ENCODE measurements at regions not wholly inside any gene's neighbourhood (a gene's known extent, or its start where the extent isn't known, plus 50 kb on each side); places are given as distances from the start of the nearest gene placed in this dataset.

DNA sequence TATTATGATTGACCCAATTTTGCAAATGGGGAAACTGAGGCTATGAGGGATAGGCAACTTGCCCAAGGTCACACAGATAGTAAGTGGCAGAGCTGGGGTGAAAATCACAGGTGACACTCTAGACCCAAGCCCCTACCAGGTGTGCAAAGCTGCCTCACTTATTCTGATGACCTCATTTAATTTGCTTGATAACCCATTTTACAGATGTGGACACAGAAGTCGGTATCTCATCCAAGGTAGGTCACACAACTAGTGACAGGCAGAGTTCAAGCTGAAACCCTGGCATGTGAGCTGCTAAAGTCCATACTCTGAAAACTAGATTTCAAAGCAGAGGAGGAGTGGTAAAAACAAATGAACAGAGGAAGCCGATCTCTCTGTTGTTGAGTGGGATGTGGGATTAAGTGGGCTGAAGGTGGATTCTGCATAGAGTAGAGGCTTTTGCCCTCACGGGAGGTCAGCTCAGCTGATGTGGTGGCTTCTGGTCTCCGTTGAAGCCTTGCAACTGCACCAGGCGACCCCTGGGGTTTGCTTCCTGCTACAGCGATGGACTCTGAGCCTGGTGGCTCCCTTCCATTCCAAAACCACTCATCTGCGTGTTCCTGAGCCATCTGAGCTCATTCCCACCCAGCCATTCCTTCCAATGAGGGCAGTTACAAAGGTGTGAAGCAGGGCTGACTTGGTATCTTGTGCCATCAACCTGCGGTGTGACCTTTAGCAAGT, 164.3 kb upstream of the FHL2 start:
- no peak for DNase-seq
- no peaks in the 10 kb centered on the region for H3K4me1 ChIP-seq (ENCODE audit: control extremely low read depth in 1 of 4, control insufficient read depth in 4 of 4, insufficient read depth in 4 of 4, low read length in 3 of 4)
- ChIA-PET CTCF (no interaction called here), POLR2A (no interaction called here)
- no peak overlapping the region for H3K4me3 ChIP-seq (ENCODE audit: control insufficient read depth in 1 of 7, extremely low read depth in 1 of 7, insufficient read depth in 4 of 7, low read depth in 2 of 7, low read length in 6 of 7)
- 95% methylated on average over 8 of the region's 8 CpGs for WGBS (ENCODE audit: insufficient coverage)
- no peaks in the 10 kb centered on the region for H3K27me3 ChIP-seq (replicated peaks in 2 of 5; ENCODE audit: control insufficient read depth in 4 of 5, insufficient read depth in 5 of 5, low read length in 4 of 5)
- H3K9me3 ChIP-seq (ENCODE audit: control extremely low read depth in 1 of 5, control insufficient read depth in 4 of 5, insufficient read depth in 2 of 5, low read depth in 1 of 5, low read length in 4 of 5): no peaks in the 10 kb centered on the region
- H3K27ac ChIP-seq (ENCODE audit: insufficient read depth in 1 of 2, low read depth in 1 of 2, low read length in 2 of 2, poor library complexity in 1 of 2, severe bottlenecking in 2 of 2): no peak overlapping the region
- H3K36me3 ChIP-seq (ENCODE audit: control insufficient read depth in 4 of 4, insufficient read depth in 4 of 4, low read length in 3 of 4): no peaks in the 10 kb centered on the region

GRCh38 chr2:105561401-105561800, 162.6 kb upstream of the FHL2 start:
- Histone ChIP-seq H3K4me1 (ENCODE audit: control extremely low read depth in 1 of 4, control insufficient read depth in 4 of 4, insufficient read depth in 4 of 4, low read length in 3 of 4) (peaks cover 0 to 16% (median 9%) of the 10 kb centered on the region in 4 experiments), H3K9me3 (ENCODE audit: control extremely low read depth in 1 of 5, control insufficient read depth in 4 of 5, insufficient read depth in 2 of 5, low read depth in 1 of 5, low read length in 4 of 5) (no peaks in the 10 kb centered on the region), H3K36me3 (ENCODE audit: control insufficient read depth in 4 of 4, insufficient read depth in 4 of 4, low read length in 3 of 4) (no peaks in the 10 kb centered on the region), H3K4me3 (ENCODE audit: control insufficient read depth in 1 of 7, extremely low read depth in 1 of 7, insufficient read depth in 4 of 7, low read depth in 2 of 7, low read length in 6 of 7) (no peak overlapping the region), H3K27me3 (replicated peaks in 2 of 5; ENCODE audit: control insufficient read depth in 4 of 5, insufficient read depth in 5 of 5, low read length in 4 of 5) (peaks cover 0 to 4% (median 0%) of the 10 kb centered on the region in 5 experiments), H3K27ac (ENCODE audit: insufficient read depth in 1 of 2, low read depth in 1 of 2, low read length in 2 of 2, poor library complexity in 1 of 2, severe bottlenecking in 2 of 2) (no peak overlapping the region)
- WGBS (ENCODE audit: insufficient coverage): 100% methylated on average over 7 of the region's 9 CpGs
- DNase-seq: no peak
- ChIA-PET POLR2A (no interaction called here), CTCF (no interaction called here)

- peaks cover 0 to 16% (median 9%) of the 10 kb centered on the region in 4 experiments for H3K4me1 ChIP-seq (ENCODE audit: control extremely low read depth in 1 of 4, control insufficient read depth in 4 of 4, insufficient read depth in 4 of 4, low read length in 3 of 4)
- no peak overlapping the region for H3K4me3 ChIP-seq (ENCODE audit: control insufficient read depth in 1 of 7, extremely low read depth in 1 of 7, insufficient read depth in 4 of 7, low read depth in 2 of 7, low read length in 6 of 7)
- no peaks in the 10 kb centered on the region for H3K36me3 ChIP-seq (ENCODE audit: control insufficient read depth in 4 of 4, insufficient read depth in 4 of 4, low read length in 3 of 4)
- no peak overlapping the region for H3K27ac ChIP-seq (ENCODE audit: insufficient read depth in 1 of 2, low read depth in 1 of 2, low read length in 2 of 2, poor library complexity in 1 of 2, severe bottlenecking in 2 of 2)
- WGBS (ENCODE audit: insufficient coverage): 89% methylated on average over 5 of the region's 10 CpGs
- DNase-seq: no peak
- CTCF ChIA-PET: no interaction called here
- H3K27me3 ChIP-seq (replicated peaks in 2 of 5; ENCODE audit: control insufficient read depth in 4 of 5, insufficient read depth in 5 of 5, low read length in 4 of 5): peaks cover 0 to 4% (median 0%) of the 10 kb centered on the region in 5 experiments
- H3K9me3 ChIP-seq (ENCODE audit: control extremely low read depth in 1 of 5, control insufficient read depth in 4 of 5, insufficient read depth in 2 of 5, low read depth in 1 of 5, low read length in 4 of 5): no peaks in the 10 kb centered on the region
- POLR2A ChIA-PET: no interaction called here
Observed at GRCh38 chr2:105560157-105560556, 161.3 kb upstream of the FHL2 start.

GRCh38 chr2:105557021-105557920, 158.4 kb upstream of the FHL2 start:
- no peaks in the 10 kb centered on the region for H3K9me3 ChIP-seq (ENCODE audit: control extremely low read depth in 1 of 5, control insufficient read depth in 4 of 5, insufficient read depth in 2 of 5, low read depth in 1 of 5, low read length in 4 of 5)
- DNase-seq: peak; percentile 26 to 79 (median 61)
- H3K27me3 ChIP-seq (replicated peaks in 2 of 5; ENCODE audit: control insufficient read depth in 4 of 5, insufficient read depth in 5 of 5, low read length in 4 of 5): peaks cover 0 to 4% (median 0%) of the 10 kb centered on the region in 5 experiments
- peaks cover 0 to 16% (median 9%) of the 10 kb centered on the region in 4 experiments for H3K4me1 ChIP-seq (ENCODE audit: control extremely low read depth in 1 of 4, control insufficient read depth in 4 of 4, insufficient read depth in 4 of 4, low read length in 3 of 4)
- peak overlapping the region in 2 of 7 experiments; percentile 7 to 55 for H3K4me3 ChIP-seq (ENCODE audit: control insufficient read depth in 1 of 7, extremely low read depth in 1 of 7, insufficient read depth in 4 of 7, low read depth in 2 of 7, low read length in 6 of 7)
- H3K27ac ChIP-seq (ENCODE audit: insufficient read depth in 1 of 2, low read depth in 1 of 2, low read length in 2 of 2, poor library complexity in 1 of 2, severe bottlenecking in 2 of 2): no peak overlapping the region
- WGBS (ENCODE audit: insufficient coverage): 15% methylated on average over 5 of the region's 12 CpGs
- CTCF ChIA-PET: interaction anchor here (1.0 to 3.1 kb wide), 3 partner anchors 11 to 233 kb away, joined by 3 to 14 read pairs (median 5); no protein-coding TSS in a partner anchor
- no peaks in the 10 kb centered on the region for H3K36me3 ChIP-seq (ENCODE audit: control insufficient read depth in 4 of 4, insufficient read depth in 4 of 4, low read length in 3 of 4)
- POLR2A ChIA-PET: no interaction called here

- Histone ChIP-seq H3K4me3 (ENCODE audit: control insufficient read depth in 1 of 7, extremely low read depth in 1 of 7, insufficient read depth in 4 of 7, low read depth in 2 of 7, low read length in 6 of 7) (no peak overlapping the region), H3K4me1 (ENCODE audit: control extremely low read depth in 1 of 4, control insufficient read depth in 4 of 4, insufficient read depth in 4 of 4, low read length in 3 of 4) (peaks cover 0 to 16% (median 9%) of the 10 kb centered on the region in 4 experiments), H3K36me3 (ENCODE audit: control insufficient read depth in 4 of 4, insufficient read depth in 4 of 4, low read length in 3 of 4) (no peaks in the 10 kb centered on the region), H3K9me3 (ENCODE audit: control extremely low read depth in 1 of 5, control insufficient read depth in 4 of 5, insufficient read depth in 2 of 5, low read depth in 1 of 5, low read length in 4 of 5) (no peaks in the 10 kb centered on the region), H3K27ac (ENCODE audit: insufficient read depth in 1 of 2, low read depth in 1 of 2, low read length in 2 of 2, poor library complexity in 1 of 2, severe bottlenecking in 2 of 2) (no peak overlapping the region), H3K27me3 (replicated peaks in 2 of 5; ENCODE audit: control insufficient read depth in 4 of 5, insufficient read depth in 5 of 5, low read length in 4 of 5) (peaks cover 0 to 4% (median 0%) of the 10 kb centered on the region in 5 experiments)
- ChIA-PET POLR2A (no interaction called here), CTCF (interaction anchor here (1.7 to 3.1 kb wide), 2 partner anchors 10 to 20 kb away, joined by 5 to 14 read pairs; no protein-coding TSS in a partner anchor)
- WGBS (ENCODE audit: insufficient coverage): 100% methylated on average over 1 of the region's 3 CpGs
- DNase-seq: no peak
Observed at GRCh38 chr2:105556366-105556765, 157.5 kb upstream of the FHL2 start.

DNA sequence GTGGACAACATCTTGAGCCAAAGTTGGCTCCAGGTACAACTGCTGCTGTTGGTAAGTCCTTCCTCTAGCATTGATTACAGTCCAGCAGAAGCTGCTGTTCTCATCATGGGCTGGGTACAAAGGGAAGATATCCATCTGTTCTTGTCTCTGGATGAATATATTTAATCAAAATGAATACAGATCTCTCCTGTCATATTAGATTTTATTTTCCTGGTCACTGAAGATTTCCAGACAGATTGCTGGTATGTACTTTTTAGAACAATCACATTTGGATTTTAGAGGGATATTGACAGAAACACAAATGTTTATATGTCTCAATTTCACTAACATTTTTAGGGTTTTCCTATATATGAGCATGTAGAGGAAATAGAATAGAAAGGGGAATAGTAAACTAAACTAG, 155.4 kb upstream of the FHL2 start:
- Histone ChIP-seq H3K27me3 (replicated peaks in 2 of 5; ENCODE audit: control insufficient read depth in 4 of 5, insufficient read depth in 5 of 5, low read length in 4 of 5) (peaks cover 0 to 4% (median 0%) of the 10 kb centered on the region in 5 experiments), H3K4me1 (ENCODE audit: control extremely low read depth in 1 of 4, control insufficient read depth in 4 of 4, insufficient read depth in 4 of 4, low read length in 3 of 4) (peaks cover 0 to 16% (median 9%) of the 10 kb centered on the region in 4 experiments), H3K36me3 (ENCODE audit: control insufficient read depth in 4 of 4, insufficient read depth in 4 of 4, low read length in 3 of 4) (no peaks in the 10 kb centered on the region), H3K27ac (ENCODE audit: insufficient read depth in 1 of 2, low read depth in 1 of 2, low read length in 2 of 2, poor library complexity in 1 of 2, severe bottlenecking in 2 of 2) (no peak overlapping the region), H3K4me3 (ENCODE audit: control insufficient read depth in 1 of 7, extremely low read depth in 1 of 7, insufficient read depth in 4 of 7, low read depth in 2 of 7, low read length in 6 of 7) (no peak overlapping the region), H3K9me3 (ENCODE audit: control extremely low read depth in 1 of 5, control insufficient read depth in 4 of 5, insufficient read depth in 2 of 5, low read depth in 1 of 5, low read length in 4 of 5) (no peaks in the 10 kb centered on the region)
- no peak for DNase-seq
- POLR2A ChIA-PET: no interaction called here
- CTCF ChIA-PET: interaction anchor here (0.5 to 1.3 kb wide), 2 partner anchors 12 to 19 kb away, joined by 3 to 5 read pairs; no protein-coding TSS in a partner anchor

All from common myeloid progenitor, CD34-positive (primary cell).